ENCODE measurements at regions not wholly inside any gene's neighbourhood (a gene's known extent, or its start where the extent isn't known, plus 50 kb on each side); places are given as distances from the start of the nearest gene placed in this dataset.

DNA sequence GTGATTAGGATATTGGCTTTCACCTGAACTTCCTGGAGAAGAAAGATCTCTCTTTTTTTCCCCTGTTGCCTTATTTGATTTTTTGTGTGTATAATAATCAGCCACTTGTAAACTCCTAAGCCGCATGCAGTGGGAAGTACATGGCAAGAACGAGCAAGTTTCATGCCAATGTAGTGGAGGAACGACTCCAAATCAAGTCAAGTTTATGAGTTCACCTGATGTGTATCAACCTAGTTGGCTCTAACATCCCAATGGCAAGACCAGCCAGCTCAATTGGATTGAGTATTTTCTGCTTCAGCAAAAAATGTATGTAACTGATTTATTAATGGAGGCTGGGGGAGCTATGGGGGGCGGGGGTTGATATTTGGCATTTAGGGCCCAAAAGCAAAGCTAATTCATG is 65.5 kb upstream of the LYZL1 start:
- no peaks in the 10 kb centered on the region for H3K36me3 ChIP-seq (ENCODE audit: insufficient read depth, low read length, poor library complexity, severe bottlenecking)
- H3K27ac ChIP-seq (ENCODE audit: low read depth, low read length, poor library complexity, severe bottlenecking) = no peak overlapping the region
- H3K4me3 ChIP-seq (ENCODE audit: low read depth, low read length, poor library complexity, severe bottlenecking) = no peak overlapping the region
- intact Hi-C loops (cut with micrococcal nuclease; ENCODE audit: unreplicated experiment) = no loop called here
- peaks cover 11% of the 10 kb centered on the region for H3K4me1 ChIP-seq (ENCODE audit: insufficient read depth, low read length, poor library complexity, severe bottlenecking)
- ChIA-PET CTCF (no interaction called here), POLR2A (ENCODE audit: low non-redundant PET) (no interaction called here)
- no peak for TF ChIP-seq EZH2 (IDR thresholded peaks at IDR 0.05; ENCODE audit: borderline replicate concordance, low read depth, low read length, poor library complexity, severe bottlenecking)
- TF ChIP-seq CTCF (conservative IDR thresholded peaks at IDR 0.05; ENCODE audit: low read depth, low read length) = no peak
- no peak for DNase-seq (ENCODE audit: low spot score)
- H3K9me3 ChIP-seq (ENCODE audit: low read depth, low read length, poor library complexity, severe bottlenecking) = no peaks in the 10 kb centered on the region
- H3K27me3 ChIP-seq (replicated peaks; ENCODE audit: insufficient read depth, low read depth, low read length, poor library complexity) = no peaks in the 10 kb centered on the region
- no TSS peak for BruUV-seq (replicated peaks)

DNA sequence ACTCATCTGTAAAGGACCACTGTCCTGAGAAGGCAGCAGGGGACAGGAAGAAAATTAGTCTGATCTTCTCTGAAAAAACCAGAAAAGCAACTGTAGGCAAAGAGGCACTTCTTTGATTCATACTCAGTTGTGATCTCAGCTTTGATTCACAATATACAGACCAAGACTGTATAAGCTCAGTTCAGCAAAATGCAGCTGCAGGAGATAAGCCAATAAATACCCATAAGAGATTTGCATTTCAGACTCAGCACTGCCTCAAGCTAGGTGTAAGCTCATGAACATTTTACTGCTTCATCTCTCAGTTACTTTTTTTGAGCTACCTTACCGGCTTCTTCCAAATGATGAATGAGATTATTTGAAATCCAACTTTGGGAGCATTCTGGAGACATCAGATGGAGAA is 64.2 kb upstream of the LYZL1 start:
- ChIA-PET CTCF (no interaction called here), POLR2A (ENCODE audit: low non-redundant PET) (no interaction called here)
- no peaks in the 10 kb centered on the region for H3K36me3 ChIP-seq (ENCODE audit: insufficient read depth, low read length, poor library complexity, severe bottlenecking)
- no peak for DNase-seq (ENCODE audit: low spot score)
- no peaks in the 10 kb centered on the region for H3K27me3 ChIP-seq (replicated peaks; ENCODE audit: insufficient read depth, low read depth, low read length, poor library complexity)
- no peak overlapping the region for H3K27ac ChIP-seq (ENCODE audit: low read depth, low read length, poor library complexity, severe bottlenecking)
- BruUV-seq (replicated peaks) = no TSS peak
- no peaks in the 10 kb centered on the region for H3K9me3 ChIP-seq (ENCODE audit: low read depth, low read length, poor library complexity, severe bottlenecking)
- peaks cover 13% of the 10 kb centered on the region for H3K4me1 ChIP-seq (ENCODE audit: insufficient read depth, low read length, poor library complexity, severe bottlenecking)
- H3K4me3 ChIP-seq (ENCODE audit: low read depth, low read length, poor library complexity, severe bottlenecking) = no peak overlapping the region
- intact Hi-C loops (cut with micrococcal nuclease; ENCODE audit: unreplicated experiment) = no loop called here
- TF ChIP-seq CTCF (conservative IDR thresholded peaks at IDR 0.05; ENCODE audit: low read depth, low read length) (no peak), EZH2 (IDR thresholded peaks at IDR 0.05; ENCODE audit: borderline replicate concordance, low read depth, low read length, poor library complexity, severe bottlenecking) (no peak)

DNA sequence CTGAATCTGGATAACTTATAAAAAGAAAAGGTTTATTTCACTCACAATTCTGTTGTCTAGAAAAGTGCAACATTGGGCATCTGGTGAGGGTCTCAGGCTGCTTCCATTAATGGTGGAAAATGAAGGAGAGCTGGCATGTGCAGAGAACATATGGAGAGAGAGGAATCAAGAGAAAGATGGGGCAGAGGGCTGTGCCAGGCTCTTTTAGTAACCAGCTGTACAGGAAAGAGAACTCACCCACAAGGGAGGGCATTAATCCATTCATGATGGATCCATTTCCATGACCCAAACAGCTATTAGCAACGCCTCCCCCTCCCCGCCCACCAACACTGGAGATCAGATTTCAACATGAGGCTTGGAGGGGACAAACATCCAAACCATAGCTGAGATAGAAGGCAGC is 61.7 kb upstream of the LYZL1 start:
- Histone ChIP-seq H3K4me1 (ENCODE audit: insufficient read depth, low read length, poor library complexity, severe bottlenecking) (peaks cover 13% of the 10 kb centered on the region), H3K4me3 (ENCODE audit: low read depth, low read length, poor library complexity, severe bottlenecking) (no peak overlapping the region), H3K36me3 (ENCODE audit: insufficient read depth, low read length, poor library complexity, severe bottlenecking) (no peaks in the 10 kb centered on the region), H3K27me3 (replicated peaks; ENCODE audit: insufficient read depth, low read depth, low read length, poor library complexity) (no peaks in the 10 kb centered on the region), H3K27ac (ENCODE audit: low read depth, low read length, poor library complexity, severe bottlenecking) (no peak overlapping the region), H3K9me3 (ENCODE audit: low read depth, low read length, poor library complexity, severe bottlenecking) (no peaks in the 10 kb centered on the region)
- intact Hi-C loops (cut with micrococcal nuclease; ENCODE audit: unreplicated experiment) = no loop called here
- no TSS peak for BruUV-seq (replicated peaks)
- ChIA-PET CTCF (no interaction called here), POLR2A (ENCODE audit: low non-redundant PET) (no interaction called here)
- TF ChIP-seq CTCF (conservative IDR thresholded peaks at IDR 0.05; ENCODE audit: low read depth, low read length) = no peak
- TF ChIP-seq EZH2 (IDR thresholded peaks at IDR 0.05; ENCODE audit: borderline replicate concordance, low read depth, low read length, poor library complexity, severe bottlenecking) = no peak
- peak; percentile 40 for DNase-seq (ENCODE audit: low spot score)

Data from A673 (cell line).